ENCODE measurements at regions not wholly inside any gene's neighbourhood (a gene's known extent, or its start where the extent isn't known, plus 50 kb on each side); places are given as distances from the start of the nearest gene placed in this dataset.

GRCh38 chr1:79371802-79372201, 365.3 kb upstream of the ADGRL4 start:
- TF ChIP-seq CTCF (IDR thresholded peaks at IDR 0.05) (no peak), EP300 (IDR thresholded peaks at IDR 0.05) (no peak)

Measured in sigmoid colon (tissue), 4 donors.